Hematopoietic multipotent progenitor cell treated with erythropoietin and hydrocortisone succinate and interleukin-3 and kit ligand, for 8 days (in vitro differentiated cells): ENCODE measurements at regions not wholly inside any gene's neighbourhood (a gene's known extent, or its start where the extent isn't known, plus 50 kb on each side); places are given as distances from the start of the nearest gene placed in this dataset.

ENCODE experiments used
- DNase-seq: peaks from one replicate; pipeline ENCODE4 v3.0.0-alpha.2; 2015

GRCh38 chr2:5991305-5991968 lies 299.3 kb downstream of the SOX11 start:
- DNase-seq: no peak

DNA sequence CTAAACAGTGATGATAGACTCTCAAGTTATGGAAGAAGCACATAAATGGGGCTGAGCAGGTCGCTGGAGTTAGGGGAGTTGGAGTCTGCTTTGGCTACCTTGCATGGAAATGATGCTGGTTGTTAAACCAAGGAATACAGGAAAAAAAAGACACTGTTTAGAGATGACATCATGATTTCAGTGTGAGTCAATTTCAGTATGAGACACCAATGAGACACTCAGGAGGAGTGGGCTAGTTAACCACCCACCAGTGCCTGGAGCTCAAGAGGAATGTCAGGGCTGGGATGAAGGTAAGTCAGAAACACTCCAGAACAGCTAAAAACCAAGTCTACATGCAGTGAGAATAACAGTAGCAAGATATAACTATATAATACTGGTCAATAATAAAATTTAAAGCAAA lies 303.6 kb downstream of the SOX11 start:
- DNase-seq: no peak

GRCh38 chr2:6008186-6008585 lies 316.0 kb downstream of the SOX11 start:
- DNase-seq: no peak

GRCh38 chr2:6008726-6009125 lies 316.5 kb downstream of the SOX11 start:
- no peak for DNase-seq

DNA sequence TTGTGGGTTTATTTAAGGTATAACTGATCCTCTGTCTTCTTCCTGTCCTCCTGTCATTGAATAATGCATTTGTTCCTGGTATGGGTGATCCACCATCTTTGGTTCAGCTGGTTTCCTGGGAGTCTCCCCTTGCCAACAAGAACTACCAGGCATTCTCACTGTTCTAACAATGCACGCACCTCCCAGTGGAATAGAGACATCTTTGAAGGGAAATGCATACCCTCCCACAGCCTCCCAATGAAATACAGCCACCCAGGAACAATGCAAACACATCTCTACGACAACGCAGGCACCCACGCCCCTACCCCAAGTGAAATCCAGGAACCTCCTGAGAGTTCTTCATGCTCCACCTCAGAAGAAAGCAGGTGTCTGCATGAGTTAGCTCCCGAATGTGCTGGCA lies 318.0 kb downstream of the SOX11 start:
- no peak for DNase-seq

- no peak for DNase-seq
Measured at GRCh38 chr2:6011921-6012320, 319.7 kb downstream of the SOX11 start.

GRCh38 chr2:6017736-6018286 lies 325.6 kb downstream of the SOX11 start:
- no peak for DNase-seq

DNA sequence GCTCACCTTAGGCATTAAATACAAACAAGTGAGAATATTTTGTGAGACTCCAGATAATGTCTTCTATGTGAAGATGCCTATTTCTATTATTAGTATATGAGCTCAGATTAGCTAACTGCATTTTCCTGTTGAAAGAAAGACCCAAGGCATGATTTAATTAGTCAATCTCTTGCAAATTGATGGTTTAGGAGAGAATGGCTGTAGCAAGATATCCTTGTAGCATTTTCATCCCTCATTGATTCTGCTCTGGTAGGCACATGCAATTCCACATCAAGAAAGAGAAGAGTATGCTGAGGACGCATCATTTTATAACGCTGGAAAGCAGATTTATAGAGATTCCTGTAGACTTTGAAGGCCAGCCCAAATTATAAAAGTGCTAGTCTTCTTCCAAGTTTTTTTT lies 332.0 kb downstream of the SOX11 start:
- no peak for DNase-seq

DNA sequence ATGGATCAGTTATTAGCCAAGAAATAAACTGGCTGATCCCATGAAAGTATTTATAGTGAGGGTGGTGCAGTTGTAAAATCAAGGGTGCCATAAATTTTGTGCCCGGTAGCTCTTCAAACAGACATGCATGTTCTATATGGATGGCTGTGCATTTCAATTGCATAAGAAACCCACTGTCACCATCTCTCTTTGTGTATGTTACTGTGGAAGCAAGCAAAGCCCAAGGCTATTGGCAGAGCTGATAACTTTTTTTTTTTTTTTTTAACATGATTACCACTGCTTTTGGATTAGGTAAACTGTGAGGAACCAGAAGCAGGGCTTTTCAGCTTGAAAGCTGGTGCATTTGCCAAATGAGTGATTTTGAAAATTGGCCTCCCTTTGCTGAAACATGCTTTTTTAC lies 332.6 kb downstream of the SOX11 start:
- no peak for DNase-seq

- no peak for DNase-seq
Measured at GRCh38 chr2:6025391-6025790, 333.2 kb downstream of the SOX11 start.

- no peak for DNase-seq
Measured at GRCh38 chr2:6027066-6027465, 334.9 kb downstream of the SOX11 start.

GRCh38 chr2:6031200-6031867 lies 339.1 kb downstream of the SOX11 start:
- no peak for DNase-seq

- DNase-seq: no peak
Measured at GRCh38 chr2:6036211-6036610, 344.0 kb downstream of the SOX11 start.

DNA sequence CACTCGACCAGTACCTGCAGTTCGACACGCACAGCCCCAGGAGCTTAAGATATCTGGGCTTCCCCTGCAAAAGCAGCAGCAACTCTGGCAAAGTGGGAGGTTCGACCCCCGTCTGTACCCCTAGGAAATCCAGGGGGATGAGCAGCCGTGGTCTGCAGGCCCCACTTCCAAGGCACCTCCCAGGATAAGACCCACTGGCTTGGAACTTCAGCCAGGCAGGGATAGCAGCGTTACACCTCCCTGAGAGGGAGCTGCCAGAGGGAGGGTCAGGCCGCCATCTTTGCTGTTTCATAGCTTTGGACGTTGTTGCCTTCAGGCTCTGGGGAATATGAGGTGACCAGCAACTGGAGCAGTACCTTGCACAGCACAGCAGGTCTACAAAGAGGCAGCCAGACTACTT lies 351.1 kb downstream of the SOX11 start:
- no peak for DNase-seq

- DNase-seq: no peak
Measured at GRCh38 chr2:6052649-6053048, 360.5 kb downstream of the SOX11 start.

DNA sequence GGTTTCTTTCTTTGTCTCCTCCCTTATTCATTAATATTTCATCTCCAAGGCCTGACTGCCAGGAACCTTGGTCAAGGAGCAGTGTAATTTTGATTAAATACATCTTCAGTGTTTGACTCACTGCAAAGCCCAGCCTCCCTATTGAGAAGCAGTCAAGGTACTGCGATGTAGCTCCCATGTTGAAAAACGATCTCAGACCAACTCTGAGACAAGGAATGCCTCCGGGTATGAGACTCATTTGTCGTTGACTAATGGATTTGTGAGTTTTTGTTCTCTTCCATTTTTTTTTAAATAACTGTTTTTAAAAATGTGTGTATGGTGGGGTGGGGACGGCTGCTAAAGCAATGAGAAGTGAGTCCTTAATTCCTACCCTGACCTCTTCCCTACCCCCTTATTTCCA lies 361.6 kb downstream of the SOX11 start:
- DNase-seq: no peak

DNA sequence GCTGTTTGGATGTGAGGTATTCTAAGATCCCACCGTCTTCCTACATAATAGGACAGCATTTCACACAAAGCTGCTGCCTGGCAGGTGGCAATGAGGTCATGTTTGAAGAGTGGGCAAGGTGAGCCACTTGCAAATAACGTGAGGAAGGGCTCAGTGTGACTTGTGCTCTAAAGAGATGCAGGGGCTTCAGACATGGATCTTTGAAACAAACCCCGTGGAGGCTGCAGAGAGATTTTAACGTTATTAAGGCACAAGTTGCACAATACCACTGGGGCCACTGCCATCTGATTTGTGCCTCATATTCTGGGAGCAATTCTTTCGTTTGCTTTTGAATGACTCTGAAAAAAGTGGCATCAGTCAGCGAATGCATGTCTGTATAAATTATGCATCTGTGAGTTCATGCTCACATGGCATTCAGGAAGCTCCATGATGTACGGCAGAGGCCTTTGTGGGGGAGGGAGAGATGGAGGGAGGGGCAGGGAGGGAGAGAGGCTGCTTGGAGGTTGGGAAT lies 362.0 kb downstream of the SOX11 start:
- no peak for DNase-seq

DNA sequence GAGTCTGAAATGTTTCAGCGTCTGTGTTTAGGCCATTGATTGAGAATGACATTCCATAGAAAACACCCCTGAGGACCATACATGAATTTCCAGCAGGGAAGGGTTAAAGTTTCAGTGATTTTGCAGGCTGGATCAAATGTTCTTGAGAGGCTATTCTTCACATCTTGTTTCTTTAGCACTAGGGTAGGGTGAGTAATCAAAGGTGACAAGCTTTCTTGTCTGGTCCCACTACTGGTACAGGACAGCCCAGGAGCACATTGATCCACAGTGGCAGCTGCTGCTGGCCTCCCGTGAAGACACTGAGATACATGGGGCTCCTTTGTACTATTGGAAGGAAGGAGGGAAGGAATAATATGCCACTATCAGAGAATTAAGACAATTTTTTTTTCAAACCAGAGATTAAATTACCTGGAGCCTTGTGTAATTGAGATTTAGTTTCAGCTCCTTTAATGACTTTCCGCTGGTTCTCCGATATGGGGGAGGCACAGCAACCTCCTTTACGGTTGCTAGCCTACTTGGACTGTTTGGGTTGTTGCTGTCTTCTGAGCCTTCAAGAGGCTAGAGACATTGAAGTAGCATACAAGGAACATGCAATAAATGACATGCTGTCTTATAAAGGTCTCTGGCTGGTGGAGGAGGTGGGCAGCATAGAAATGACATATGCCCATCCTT lies 368.9 kb downstream of the SOX11 start:
- no peak for DNase-seq

DNA sequence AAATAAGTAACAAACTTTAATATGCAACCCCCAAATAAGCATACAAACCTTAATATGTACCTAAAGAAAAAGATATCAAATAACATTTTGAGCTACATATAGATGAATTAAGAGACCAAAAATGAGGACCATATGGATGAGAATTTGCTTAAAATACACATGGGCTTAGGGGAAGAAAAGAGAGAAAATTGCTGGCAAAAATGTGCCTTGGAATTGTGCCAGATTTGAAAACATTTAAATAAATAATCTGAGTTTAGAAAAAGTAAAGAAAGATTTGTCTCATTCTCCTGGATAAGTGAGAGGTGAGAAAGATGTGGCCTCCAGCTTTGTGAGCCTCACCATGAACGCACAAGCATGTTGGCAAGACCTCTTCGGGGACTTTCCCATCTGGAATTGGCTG lies 372.6 kb downstream of the SOX11 start:
- no peak for DNase-seq

- DNase-seq: no peak
Measured at GRCh38 chr2:6065703-6066102, 373.5 kb downstream of the SOX11 start.

DNA sequence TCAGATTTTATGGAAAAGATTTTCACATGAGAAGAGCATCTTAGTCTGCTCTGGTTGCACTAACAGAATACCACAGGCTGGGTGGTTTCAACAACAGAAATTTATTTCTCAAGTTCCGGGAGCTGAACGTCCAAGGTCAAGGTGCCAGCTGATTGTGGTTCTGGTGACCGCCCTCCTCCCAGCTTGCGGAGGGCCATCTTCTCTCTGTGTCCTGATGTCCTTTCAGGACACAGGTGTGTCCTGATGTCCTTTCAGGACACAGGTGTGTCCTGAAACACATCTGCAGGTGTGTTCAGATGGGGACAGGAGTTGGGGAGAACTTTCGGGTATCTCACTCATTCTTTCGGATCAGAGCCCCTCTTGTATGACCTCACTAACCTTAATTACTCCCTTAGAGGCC lies 374.9 kb downstream of the SOX11 start:
- no peak for DNase-seq

DNA sequence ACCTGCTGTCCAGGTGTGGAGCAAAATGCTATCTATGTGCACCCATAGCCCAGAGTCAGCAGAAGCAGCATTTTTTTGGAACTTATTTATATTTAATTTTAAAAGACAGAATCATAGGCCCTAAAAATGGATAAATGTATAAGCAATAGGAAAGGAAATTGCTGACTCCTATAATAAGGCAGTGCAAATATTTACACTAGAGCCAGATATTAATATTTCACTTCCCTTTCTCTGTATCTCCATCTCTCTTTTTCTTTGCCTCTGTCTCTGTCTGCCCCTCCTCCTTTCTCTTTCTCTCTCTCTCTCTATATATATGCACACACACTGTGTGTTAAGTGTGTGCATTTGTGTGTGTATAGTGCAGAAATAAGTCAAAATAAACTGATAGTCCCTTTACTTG lies 375.6 kb downstream of the SOX11 start:
- DNase-seq: no peak

DNA sequence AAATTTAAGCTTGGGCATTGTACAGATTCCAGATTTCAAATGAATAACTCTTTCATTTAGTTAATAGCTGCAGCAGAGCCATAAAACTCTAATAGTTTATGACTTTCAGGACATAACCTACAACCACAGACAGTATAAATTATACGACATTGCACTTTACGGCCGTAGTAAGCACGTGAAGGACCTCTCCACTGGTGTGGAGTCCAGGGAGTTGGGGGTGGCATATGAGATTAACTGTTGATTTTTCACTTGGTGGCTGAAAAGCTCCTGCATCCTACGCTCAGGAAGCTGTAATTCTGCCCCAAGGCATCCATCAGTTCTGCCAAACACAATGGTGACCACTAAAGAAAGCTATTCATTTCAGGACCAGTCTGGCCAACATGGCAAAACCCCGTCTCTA lies 376.2 kb downstream of the SOX11 start:
- no peak for DNase-seq

GRCh38 chr2:6069381-6069780 lies 377.2 kb downstream of the SOX11 start:
- DNase-seq: no peak
